HepG2 (cell line): ENCODE measurements at regions not wholly inside any gene's neighbourhood (a gene's known extent, or its start where the extent isn't known, plus 50 kb on each side); places are given as distances from the start of the nearest gene placed in this dataset.
A peak's percentile ranks its signal among the peaks of the same experiment; 100 is the strongest.

ENCODE experiments used
- ATAC-seq: fragments of 200-7000 bp; cut with Tn5 transposase; 3 replicates; pipeline ENCODE4 v1.9.1; 2020; ENCODE audit warnings: mild to moderate bottlenecking, moderate library complexity
- BruUV-seq: library from RNA; stranded (reverse); fragments of 400-500 nt; replicated peaks from 2 replicates; lab custom pipeline; 2021; lab: Mats Ljungman, UMichigan
- CTCF ChIA-PET: fragments of 300-600 bp; formaldehyde crosslinking; extraction: SDS; loops from one replicate; lab custom pipeline; 2021; ENCODE audit warnings: low total read pairs, inconsistent platforms, low intra/inter-chr PET ratio; lab: Yijun Ruan, JAX
- POLR2A ChIA-PET: fragments of 350-600 bp; sonication (Branson Sonifier 250); formaldehyde crosslinking; loops from one replicate; lab custom pipeline; 2020; ENCODE audit warnings: antibody characterized with exemption, inconsistent platforms; lab: Yijun Ruan, JAX
- DNase-seq: peaks from one replicate; pipeline ENCODE4 v3.0.0-alpha.2; 2015; ENCODE audit warnings: low spot score
- FAIRE-seq: peaks from 3 replicates; lab custom pipeline; 2011; peaks lifted over from hg19 to GRCh38; lab: Jason Lieb, UNC
- H2AFZ ChIP-seq: one replicate; pipeline ENCODE4 v1.6.1; 2011; ENCODE audit warnings: low read length, inconsistent platforms
- H3K27ac ChIP-seq: fragments of 300-600 bp; 3 replicates; pipeline ENCODE4 v1.8.0; 2011; ENCODE audit warnings: mixed run types, mild to moderate bottlenecking, mixed read lengths, low read length, inconsistent platforms; ENCODE audit not compliant: insufficient read depth; ENCODE audit errors: extremely low read length
- H3K27me3 ChIP-seq, 2 experiments: fragments of 200-600 bp in 1 of 2; 2 replicates in 1 of 2; 3 replicates in 1 of 2; pipeline versions ENCODE4 v1.6.0 to v1.8.0; 2011; ENCODE audit warnings: low read length in 2 of 2, mild to moderate bottlenecking in 2 of 2, moderate library complexity in 2 of 2, inconsistent platforms in 1 of 2; ENCODE audit not compliant: insufficient read depth in 2 of 2, control insufficient read depth in 1 of 2
- H3K36me3 ChIP-seq, 2 experiments: fragments of 200-600 bp in 1 of 2; replicated peaks in 1 of 2; 2 replicates in 1 of 2; 3 replicates in 1 of 2; pipeline versions ENCODE4 v1.5.1 to v1.8.0; 2011; ENCODE audit warnings: low read length in 2 of 2, inconsistent platforms in 1 of 2; ENCODE audit not compliant: insufficient read depth in 2 of 2, control insufficient read depth in 1 of 2
- H3K4me1 ChIP-seq: 2 replicates; pipeline ENCODE4 v1.5.1; 2012; ENCODE audit warnings: low read length, inconsistent platforms; ENCODE audit not compliant: insufficient read depth
- H3K4me2 ChIP-seq: 2 replicates; pipeline ENCODE4 v1.6.0; 2011; ENCODE audit warnings: low read depth, low read length, inconsistent platforms
- H3K4me3 ChIP-seq, 3 experiments: fragments of 200-600 bp in 1 of 3; sonication (generic), shearing (Covaris generic) in 1 of 3; replicated peaks in 1 of 3; 2 replicates each; pipeline ENCODE4 v1.5.1; 2011 to 2016; ENCODE audit warnings: low read length in 3 of 3, inconsistent platforms in 2 of 3, low read depth in 2 of 3, mild to moderate bottlenecking in 2 of 3, control low read depth in 1 of 3, mixed read lengths in 1 of 3; ENCODE audit not compliant: insufficient read depth in 1 of 3
- H3K79me2 ChIP-seq: one replicate; pipeline ENCODE4 v1.6.1; 2011; ENCODE audit warnings: low read length, inconsistent platforms; ENCODE audit not compliant: insufficient read depth
- H3K9ac ChIP-seq: 2 replicates; pipeline ENCODE4 v1.6.0; 2011; ENCODE audit warnings: mild to moderate bottlenecking, low read depth, low read length, inconsistent platforms; ENCODE audit not compliant: insufficient read depth
- H3K9me3 ChIP-seq: 2 replicates; pipeline ENCODE4 v1.5.1; 2012; ENCODE audit warnings: mild to moderate bottlenecking, low read length
- H4K20me1 ChIP-seq: 2 replicates; pipeline ENCODE4 v1.6.0; 2011; ENCODE audit warnings: inconsistent platforms, mild to moderate bottlenecking, low read length, moderate library complexity; ENCODE audit not compliant: insufficient read depth
- CEBPG ChIP-seq: IDR thresholded peaks from 2 replicates; pipeline ENCODE4 v1.6.1; 2016
- FOXP1 ChIP-seq, 2 experiments: fragments of 450-650 bp in 1 of 2; IDR thresholded peaks; 2 replicates each; pipeline ENCODE4 v1.6.1; 2017 to 2018; ENCODE audit warnings: antibody characterized with exemption in 1 of 2
- MAFF ChIP-seq: IDR thresholded peaks from 2 replicates; pipeline ENCODE4 v1.6.1; 2011; ENCODE audit warnings: low read depth, low read length, improper control_type of control experiment
- MAFK ChIP-seq, 2 experiments: IDR thresholded peaks in 1 of 2; conservative IDR thresholded peaks in 1 of 2; 2 replicates each; pipeline ENCODE4 v1.6.1; 2011; ENCODE audit warnings: improper control_type of control experiment in 2 of 2, low read length in 2 of 2
- NONO ChIP-seq, 2 experiments: fragments of 450-650 bp in 1 of 2; sonication (generic) in 1 of 2; formaldehyde crosslinking in 1 of 2; IDR thresholded peaks in 1 of 2; conservative IDR thresholded peaks in 1 of 2; 2 replicates each; pipeline versions ENCODE4 v1.6.1 to v1.8.0; 2017 to 2022; ENCODE audit warnings: mild to moderate bottlenecking in 1 of 2, missing genetic modification reagents in 1 of 2, moderate library complexity in 1 of 2
- RBAK ChIP-seq: sonication (generic); formaldehyde crosslinking; IDR thresholded peaks from 2 replicates; pipeline ENCODE4 v1.5.1; 2020; ENCODE audit warnings: mild to moderate bottlenecking, missing genetic modification reagents
- RFX3 ChIP-seq: IDR thresholded peaks from 2 replicates; pipeline ENCODE4 v1.6.1; 2016; ENCODE audit warnings: missing biosample characterization, missing genetic modification reagents
- ZFP90 ChIP-seq: sonication (generic); formaldehyde crosslinking; IDR thresholded peaks from 2 replicates; pipeline ENCODE4 v1.8.0; 2022; ENCODE audit warnings: missing genetic modification reagents, mild to moderate bottlenecking, inconsistent platforms, borderline replicate concordance
- ZNF569 ChIP-seq: sonication (generic); formaldehyde crosslinking; IDR thresholded peaks from 2 replicates; pipeline ENCODE4 v1.5.0; 2020; ENCODE audit warnings: mild to moderate bottlenecking, missing genetic modification reagents, moderate library complexity, borderline replicate concordance
- ZNF749 ChIP-seq: sonication (generic); formaldehyde crosslinking; IDR thresholded peaks from 2 replicates; pipeline ENCODE4 v1.8.0; 2022; ENCODE audit warnings: mild to moderate bottlenecking, missing genetic modification reagents, moderate library complexity, borderline replicate concordance
- ZNF816 ChIP-seq: sonication (generic); formaldehyde crosslinking; IDR thresholded peaks from 2 replicates; pipeline ENCODE4 v1.8.0; 2022; ENCODE audit warnings: missing genetic modification reagents, mild to moderate bottlenecking, borderline replicate concordance
- WGBS: methylation state at CpG from one replicate; pipeline ENCODE4 v1.1.6; 2017; ENCODE audit warnings: low lambda C conversion rate; 5-methylcytosine and 5-hydroxymethylcytosine counted together
- in situ Hi-C: cut with HindIII; loops from 2 replicates; pipeline ENCODE4 v1.10.0; 2017; ENCODE audit warnings: low pct_unique_long_range_greater_than_20kb; ENCODE audit not compliant: extremely low pct_ligation_motif_present
- intact Hi-C: fragments of 100-400 bp; cut with micrococcal nuclease; formaldehyde crosslinking; loops from one replicate; pipeline ENCODE4 v1.10.0; 2022; ENCODE audit not compliant: unreplicated experiment

DNA sequence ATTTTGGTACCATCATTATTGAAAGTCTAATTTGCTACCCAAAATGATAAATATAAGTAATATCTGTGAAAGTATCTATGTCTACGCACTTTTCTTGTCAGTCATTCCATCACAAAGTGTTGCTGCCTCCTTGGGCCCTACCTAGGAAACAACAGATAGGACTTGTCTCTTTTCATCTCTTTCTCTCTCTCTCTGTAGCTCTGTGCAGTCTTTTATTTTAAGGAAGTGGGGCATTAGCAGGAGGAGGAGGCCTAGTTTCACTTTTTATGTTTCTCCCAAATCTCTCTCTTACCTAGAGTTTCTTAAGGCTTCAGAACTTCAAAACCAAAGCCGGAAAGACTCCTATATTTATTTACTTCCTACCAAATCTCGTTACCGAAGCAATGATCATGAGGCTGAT lies 354.8 kb upstream of the LUZP2 start (continued):
- TF ChIP-seq ZFP90 (CRISPR knock-in tag) (no peak), ZNF569 (CRISPR knock-in tag) (no peak), ZNF816 (CRISPR knock-in tag) (no peak), ZNF749 (CRISPR knock-in tag) (no peak), RFX3 (CRISPR knock-in tag) (no peak), FOXP1 (IDR thresholded peaks at IDR 0.05) (no peak), FOXP1 (CRISPR knock-in tag; IDR thresholded peaks at IDR 0.05) (no peak), RBAK (no peak)
- TF ChIP-seq, all 625 proteins: peak for 0

DNA sequence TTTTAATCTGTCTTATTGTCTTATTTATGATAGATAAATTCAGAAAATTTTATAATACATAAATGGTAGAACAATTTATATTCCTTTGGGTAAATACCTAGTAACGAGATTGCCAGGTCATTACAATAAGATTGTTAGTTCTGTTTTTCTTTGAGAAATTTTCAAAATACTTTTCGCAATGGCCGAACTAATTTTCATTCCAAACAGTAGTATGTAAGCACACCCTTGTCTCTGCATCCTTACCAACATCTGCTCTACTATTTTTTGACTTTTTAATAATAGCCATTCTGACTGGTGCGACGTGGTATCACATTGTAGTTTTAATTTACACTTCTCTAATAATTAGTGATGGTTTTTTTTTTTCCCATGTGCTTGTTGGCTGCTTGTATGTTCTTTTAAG lies 351.4 kb upstream of the LUZP2 start:
- in situ Hi-C loops, result no loop called here
- Histone ChIP-seq H3K9ac (no peak overlapping the region), H3K9me3 (no peaks in the 10 kb centered on the region), H3K4me3 (no peak overlapping the region), H3K4me2 (no peak overlapping the region), H2AFZ (no peak overlapping the region), H3K36me3 (no peaks in the 10 kb centered on the region), H3K4me1 (no peaks in the 10 kb centered on the region), H3K79me2 (no peaks in the 10 kb centered on the region), H4K20me1 (no peaks in the 10 kb centered on the region), H3K27me3 (no peaks in the 10 kb centered on the region), H3K27ac (no peak overlapping the region)
- TF ChIP-seq NONO (IDR thresholded peaks at IDR 0.05) (no peak), NONO (CRISPR knock-in tag; conservative IDR thresholded peaks at IDR 0.05) (no peak)
- DNase-seq (no peak), ATAC-seq (no peak), FAIRE-seq (no peak)
- no TSS peak for BruUV-seq
- POLR2A ChIA-PET, result no interaction called here
- intact Hi-C loops, result no loop called here
- CTCF ChIA-PET, result no interaction called here
- under 1% methylated on average over 5 of the region's 5 CpGs for WGBS

DNA sequence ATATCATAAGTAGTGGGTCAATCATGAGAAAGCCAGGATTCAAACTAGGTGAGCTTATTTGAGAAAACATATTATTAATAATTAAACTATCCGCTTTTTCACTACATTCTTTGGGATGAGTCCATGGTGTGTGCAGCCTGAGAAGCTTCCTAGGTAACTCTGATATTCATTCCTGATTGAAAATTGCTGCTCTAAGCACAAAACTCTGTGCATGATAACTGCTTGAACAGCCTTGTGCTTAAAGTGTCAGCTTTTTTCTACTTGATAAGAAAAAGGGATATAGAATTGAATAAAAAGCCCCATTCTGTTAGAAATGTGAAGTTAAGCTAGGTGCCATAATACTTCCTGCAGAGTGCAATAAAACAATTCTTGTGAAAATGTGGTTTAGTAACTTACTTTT lies 343.5 kb upstream of the LUZP2 start:
- H3K9ac ChIP-seq, result no peak overlapping the region
- no peaks in the 10 kb centered on the region for H3K4me1 ChIP-seq
- no peak overlapping the region for H3K4me3 ChIP-seq
- ChIA-PET CTCF (no interaction called here), POLR2A (no interaction called here)
- no peaks in the 10 kb centered on the region for H4K20me1 ChIP-seq
- no peak overlapping the region for H3K27ac ChIP-seq
- H2AFZ ChIP-seq, result no peak overlapping the region
- ATAC-seq, result no peak
- BruUV-seq, result no TSS peak
- no peak overlapping the region for H3K4me2 ChIP-seq
- TF ChIP-seq MAFK (conservative IDR thresholded peaks at IDR 0.05 in 1 of 2, IDR thresholded peaks at IDR 0.05 in 1 of 2; ENCODE audit: low read length in 2 of 2), result peak; percentile 1 to 71; a peak in 2 of 4 replicates
- no peak for TF ChIP-seq CEBPG (CRISPR knock-in tag)
- TF ChIP-seq MAFF, result peak; percentile 60
- intact Hi-C loops, result no loop called here
- no peaks in the 10 kb centered on the region for H3K27me3 ChIP-seq
- WGBS, result 4% methylated on average over 1 of the region's 1 CpG
- in situ Hi-C loops, result no loop called here
- H3K36me3 ChIP-seq, result no peaks in the 10 kb centered on the region
- no peaks in the 10 kb centered on the region for H3K79me2 ChIP-seq
- FAIRE-seq, result no peak
- no peaks in the 10 kb centered on the region for H3K9me3 ChIP-seq
- DNase-seq, result no peak
